HG03039 (cell line): ENCODE measurements at regions not wholly inside any gene's neighbourhood (a gene's known extent, or its start where the extent isn't known, plus 50 kb on each side); places are given as distances from the start of the nearest gene placed in this dataset.

Experiments used
- ATAC-seq: cut with Tn5 transposase; IDR thresholded peaks from one replicate; pipeline ENCODE4 v1.9.1; 2021; ENCODE audit warnings: mild to moderate bottlenecking, moderate library complexity; ENCODE audit not compliant: unreplicated experiment

- no peak for ATAC-seq
These were observed 970.5 kb upstream of the NR2F2 start for GRCh38 chr15:95359966-95360365.

GRCh38 chr15:95362306-95362705, 968.2 kb upstream of the NR2F2 start:
- ATAC-seq: no peak

- no peak for ATAC-seq
These were observed 966.9 kb upstream of the NR2F2 start for GRCh38 chr15:95363646-95364045.

- no peak for ATAC-seq
These were observed 964.9 kb upstream of the NR2F2 start for GRCh38 chr15:95365511-95366107.

GRCh38 chr15:95368191-95368590, 962.3 kb upstream of the NR2F2 start:
- ATAC-seq: no peak

- ATAC-seq: no peak
These were observed 961.5 kb upstream of the NR2F2 start for GRCh38 chr15:95368755-95369601.

- ATAC-seq: no peak
These were observed 960.2 kb upstream of the NR2F2 start for GRCh38 chr15:95370291-95370690.

- ATAC-seq: no peak
These were observed 958.8 kb upstream of the NR2F2 start for GRCh38 chr15:95371664-95372063.

GRCh38 chr15:95375281-95375680, 955.2 kb upstream of the NR2F2 start:
- ATAC-seq: no peak

- no peak for ATAC-seq
These were observed 953.1 kb upstream of the NR2F2 start for GRCh38 chr15:95377258-95377852.

- ATAC-seq: no peak
These were observed 936.1 kb upstream of the NR2F2 start for GRCh38 chr15:95394186-95395067.

GRCh38 chr15:95400428-95400827, 930.1 kb upstream of the NR2F2 start:
- ATAC-seq: no peak

GRCh38 chr15:95401587-95401986, 928.9 kb upstream of the NR2F2 start:
- ATAC-seq: no peak

GRCh38 chr15:95405447-95405846, 925.1 kb upstream of the NR2F2 start:
- ATAC-seq: no peak

- ATAC-seq: no peak
These were observed 923.0 kb upstream of the NR2F2 start for GRCh38 chr15:95407534-95407933.

- no peak for ATAC-seq
These were observed 921.3 kb upstream of the NR2F2 start for GRCh38 chr15:95409211-95409610.

GRCh38 chr15:95409626-95410310, 920.7 kb upstream of the NR2F2 start:
- ATAC-seq: no peak

- ATAC-seq: no peak
These were observed 919.7 kb upstream of the NR2F2 start for GRCh38 chr15:95410757-95411156.

- ATAC-seq: no peak
These were observed 913.9 kb upstream of the NR2F2 start for GRCh38 chr15:95416576-95416975.

- no peak for ATAC-seq
These were observed 912.7 kb upstream of the NR2F2 start for GRCh38 chr15:95417761-95418160.

- no peak for ATAC-seq
These were observed 908.2 kb upstream of the NR2F2 start for GRCh38 chr15:95422255-95422654.
